HFFc6 (cell line): ENCODE measurements at regions not wholly inside any gene's neighbourhood (a gene's known extent, or its start where the extent isn't known, plus 50 kb on each side); places are given as distances from the start of the nearest gene placed in this dataset.
"Not testable (repeated sequence)": the region's sequence is repeated elsewhere in the genome, so short reads cannot be mapped to it uniquely, and the experiment has no call there.

ENCODE experiments used
- DNase-seq: peaks from one replicate; pipeline ENCODE4 v3.0.0-alpha.2; 2018
- H3K27ac Mint-ChIP-seq: 2 replicates; pipeline ENCODE4 v1.8.0; 2020; ENCODE audit warnings: mild to moderate bottlenecking, mixed read lengths
- H3K27me3 Mint-ChIP-seq: 2 replicates; pipeline ENCODE4 v1.8.0; 2021; ENCODE audit warnings: mild to moderate bottlenecking, moderate library complexity, mixed read lengths; ENCODE audit not compliant: insufficient read depth
- H3K36me3 Mint-ChIP-seq: 2 replicates; pipeline ENCODE4 v1.8.0; 2021; ENCODE audit warnings: low read depth, mixed read lengths
- H3K4me1 Mint-ChIP-seq: 2 replicates; pipeline ENCODE4 v1.8.0; 2020; ENCODE audit warnings: low read depth, mixed read lengths
- H3K4me3 Mint-ChIP-seq: 2 replicates; pipeline ENCODE4 v1.8.0; 2020; ENCODE audit warnings: mild to moderate bottlenecking, moderate library complexity, mixed read lengths
- H3K9me3 Mint-ChIP-seq: 2 replicates; pipeline ENCODE4 v1.8.0; 2020; ENCODE audit warnings: mild to moderate bottlenecking, mixed read lengths
- TF ChIP-seq, protein P1 (sequence below): fragments of 200-600 bp; sonication (generic); IDR thresholded peaks from 2 replicates; pipeline ENCODE4 v1.5.0; 2021; ENCODE audit warnings: antibody characterized with exemption, mild to moderate bottlenecking

DNA sequence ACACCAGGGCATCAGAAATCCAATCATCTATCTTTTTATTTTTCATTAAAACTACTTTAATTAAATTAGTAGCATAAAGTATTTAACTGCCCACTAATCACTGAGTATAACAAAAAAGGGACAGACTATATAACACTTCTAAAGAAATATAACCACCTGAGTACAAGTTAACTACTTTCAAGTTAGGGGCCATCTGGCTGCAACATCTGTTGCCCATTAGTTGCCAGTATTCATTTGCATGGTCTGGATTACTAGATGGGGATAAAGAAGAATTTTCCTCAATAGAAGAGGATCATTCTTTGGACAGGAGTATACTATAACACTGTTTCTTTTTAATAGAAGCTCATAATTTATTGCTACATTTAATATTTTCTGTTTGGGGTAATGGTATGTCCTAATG lies 446.4 kb downstream of the AMY1C start:
- DNase-seq: no peak
- no peaks in the 10 kb centered on the region for H3K27me3 Mint-ChIP-seq
- TF ChIP-seq, protein P1, sequence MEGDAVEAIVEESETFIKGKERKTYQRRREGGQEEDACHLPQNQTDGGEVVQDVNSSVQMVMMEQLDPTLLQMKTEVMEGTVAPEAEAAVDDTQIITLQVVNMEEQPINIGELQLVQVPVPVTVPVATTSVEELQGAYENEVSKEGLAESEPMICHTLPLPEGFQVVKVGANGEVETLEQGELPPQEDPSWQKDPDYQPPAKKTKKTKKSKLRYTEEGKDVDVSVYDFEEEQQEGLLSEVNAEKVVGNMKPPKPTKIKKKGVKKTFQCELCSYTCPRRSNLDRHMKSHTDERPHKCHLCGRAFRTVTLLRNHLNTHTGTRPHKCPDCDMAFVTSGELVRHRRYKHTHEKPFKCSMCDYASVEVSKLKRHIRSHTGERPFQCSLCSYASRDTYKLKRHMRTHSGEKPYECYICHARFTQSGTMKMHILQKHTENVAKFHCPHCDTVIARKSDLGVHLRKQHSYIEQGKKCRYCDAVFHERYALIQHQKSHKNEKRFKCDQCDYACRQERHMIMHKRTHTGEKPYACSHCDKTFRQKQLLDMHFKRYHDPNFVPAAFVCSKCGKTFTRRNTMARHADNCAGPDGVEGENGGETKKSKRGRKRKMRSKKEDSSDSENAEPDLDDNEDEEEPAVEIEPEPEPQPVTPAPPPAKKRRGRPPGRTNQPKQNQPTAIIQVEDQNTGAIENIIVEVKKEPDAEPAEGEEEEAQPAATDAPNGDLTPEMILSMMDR: no peak
- no peaks in the 10 kb centered on the region for H3K36me3 Mint-ChIP-seq
- H3K9me3 Mint-ChIP-seq: peaks cover 34% of the 10 kb centered on the region
- H3K4me1 Mint-ChIP-seq: no peaks in the 10 kb centered on the region
- H3K4me3 Mint-ChIP-seq: no peak overlapping the region
- H3K27ac Mint-ChIP-seq: no peak overlapping the region

- Mint-ChIP-seq H3K27me3 (no peaks in the 10 kb centered on the region), H3K36me3 (no peaks in the 10 kb centered on the region), H3K9me3 (peaks cover 33% of the 10 kb centered on the region), H3K4me1 (no peaks in the 10 kb centered on the region), H3K27ac (no peak overlapping the region), H3K4me3 (no peak overlapping the region)
- DNase-seq: no peak
- TF ChIP-seq, protein P1: no peak
Observed at GRCh38 chr1:104197516-104197915, 447.8 kb downstream of the AMY1C start.

- TF ChIP-seq, protein P1: no peak
- no peak for DNase-seq
- Mint-ChIP-seq H3K27ac (no peak overlapping the region), H3K36me3 (no peaks in the 10 kb centered on the region), H3K27me3 (peaks cover 2% of the 10 kb centered on the region; the same call in 1 of the 2 replicates), H3K4me1 (no peaks in the 10 kb centered on the region), H3K9me3 (peaks cover 33% of the 10 kb centered on the region), H3K4me3 (no peak overlapping the region)
Observed at GRCh38 chr1:104212239-104212638, 462.5 kb downstream of the AMY1C start.

- H3K27ac Mint-ChIP-seq: not testable (repeated sequence)
Observed at GRCh38 chr1:104217395-104217986, 467.8 kb downstream of the AMY1C start.

GRCh38 chr1:104229860-104230259 lies 480.2 kb downstream of the AMY1C start:
- Mint-ChIP-seq H3K27me3 (0 out of 2 replicates have a peak, but pooled peaks cover 2% of the 10 kb centered on the region), H3K4me3 (no peak overlapping the region), H3K27ac (no peak overlapping the region), H3K36me3 (no peaks in the 10 kb centered on the region), H3K9me3 (peaks cover 26% of the 10 kb centered on the region), H3K4me1 (no peaks in the 10 kb centered on the region)
- TF ChIP-seq, protein P1: no peak
- no peak for DNase-seq

More at GRCh38 chr1:104217395-104217986, 467.8 kb downstream of the AMY1C start:
- not testable (repeated sequence) for DNase-seq, H3K4me3 Mint-ChIP-seq, H3K4me1 Mint-ChIP-seq, H3K36me3 Mint-ChIP-seq, H3K27me3 Mint-ChIP-seq
- peaks cover 50% of the 10 kb centered on the region for H3K9me3 Mint-ChIP-seq

GRCh38 chr1:104231676-104232075 lies 482.0 kb downstream of the AMY1C start:
- TF ChIP-seq, protein P1: no peak
- Mint-ChIP-seq H3K27ac (no peak overlapping the region), H3K9me3 (peaks cover 38% of the 10 kb centered on the region), H3K36me3 (no peaks in the 10 kb centered on the region), H3K27me3 (0 out of 2 replicates have a peak, but pooled peaks cover 2% of the 10 kb centered on the region), H3K4me1 (no peaks in the 10 kb centered on the region), H3K4me3 (no peak overlapping the region)
- no peak for DNase-seq
